Activated CD8-positive, alpha-beta T cell treated with anti-CD3 and anti-CD28 coated beads, Interleukin-2, amount 10 ng/mL, durations not matched to agents 7 days and 5 days (primary cell): ENCODE measurements at regions not wholly inside any gene's neighbourhood (a gene's known extent, or its start where the extent isn't known, plus 50 kb on each side); places are given as distances from the start of the nearest gene placed in this dataset.

Source experiments
- ATAC-seq: fragments of 150-1000 bp; cut with Tn5 transposase; one replicate; pipeline ENCODE4 v1.10.0; 2021; ENCODE audit warnings: moderate library complexity
- CTCF ChIA-PET: fragments of 350-600 bp; sonication (Branson Sonifier 250); formaldehyde crosslinking; loops from one replicate; lab custom pipeline; 2021; ENCODE audit warnings: antibody characterized with exemption; lab: Charles Lee
- POLR2A ChIA-PET: fragments of 350-600 bp; sonication (Branson Sonifier 250); formaldehyde crosslinking; loops from one replicate; lab custom pipeline; 2021; ENCODE audit warnings: antibody characterized with exemption; lab: Charles Lee
- DNase-seq: peaks from one replicate; pipeline ENCODE4 v3.0.0-alpha.2; 2020
- H3K27ac Mint-ChIP-seq: one replicate; pipeline ENCODE4 v1.8.0; 2021; ENCODE audit warnings: mild to moderate bottlenecking, mixed read lengths
- H3K27me3 Mint-ChIP-seq: one replicate; pipeline ENCODE4 v1.8.0; 2021; ENCODE audit warnings: low read depth, mixed read lengths
- H3K36me3 Mint-ChIP-seq: one replicate; pipeline ENCODE4 v1.8.0; 2021; ENCODE audit warnings: low read depth, mixed read lengths
- H3K4me1 Mint-ChIP-seq: one replicate; pipeline ENCODE4 v1.8.0; 2021; ENCODE audit warnings: low read depth, mixed read lengths
- H3K4me3 Mint-ChIP-seq: one replicate; pipeline ENCODE4 v1.8.0; 2021; ENCODE audit warnings: mild to moderate bottlenecking, mixed read lengths
- H3K9me3 Mint-ChIP-seq: one replicate; pipeline ENCODE4 v1.8.0; 2022; ENCODE audit warnings: mixed read lengths; ENCODE audit not compliant: insufficient read depth

GRCh38 chr10:63711361-63711760, 190.2 kb downstream of the REEP3 start:
- POLR2A ChIA-PET, result no interaction called here
- DNase-seq (no peak), ATAC-seq (no peak)
- H3K27ac Mint-ChIP-seq, result no peak overlapping the region
- H3K4me1 Mint-ChIP-seq, result peaks cover 14% of the 10 kb centered on the region
- no peaks in the 10 kb centered on the region for H3K9me3 Mint-ChIP-seq
- CTCF ChIA-PET, result interaction anchor here (1.3 to 1.4 kb wide), 2 partner anchors 9 to 544 kb away, joined by 3 to 4 read pairs; no protein-coding TSS in a partner anchor
- no peaks in the 10 kb centered on the region for H3K27me3 Mint-ChIP-seq
- no peaks in the 10 kb centered on the region for H3K36me3 Mint-ChIP-seq
- no peak overlapping the region for H3K4me3 Mint-ChIP-seq

- Mint-ChIP-seq H3K27ac (no peak overlapping the region), H3K4me1 (peaks cover 9% of the 10 kb centered on the region), H3K36me3 (no peaks in the 10 kb centered on the region), H3K4me3 (no peak overlapping the region), H3K9me3 (no peaks in the 10 kb centered on the region), H3K27me3 (no peaks in the 10 kb centered on the region)
- CTCF ChIA-PET, result interaction anchor here (1.4 kb wide), 1 partner anchor 544 kb away, joined by 3 read pairs; no protein-coding TSS in a partner anchor
- DNase-seq (no peak), ATAC-seq (no peak)
- POLR2A ChIA-PET, result no interaction called here
Observed at GRCh38 chr10:63711867-63712716, 190.9 kb downstream of the REEP3 start.

DNA sequence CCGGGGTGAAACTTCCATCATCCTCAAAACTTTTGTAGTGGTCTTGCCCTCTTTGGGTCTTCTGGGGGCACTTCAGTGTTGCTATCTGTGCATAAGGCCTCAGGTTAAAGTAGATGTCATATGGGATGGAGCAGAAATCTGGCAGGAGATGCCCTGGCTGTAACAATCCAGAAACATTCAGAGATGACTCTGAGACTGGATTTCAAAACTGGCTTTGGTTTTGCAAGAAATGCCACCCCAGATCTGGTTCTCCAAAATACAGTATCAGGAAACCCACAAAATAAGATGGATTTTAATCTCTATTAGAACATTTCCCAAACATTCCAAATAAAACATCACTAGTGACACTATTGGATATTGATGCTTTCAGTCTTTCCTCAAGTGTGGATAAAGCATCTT, 191.5 kb downstream of the REEP3 start:
- ChIA-PET POLR2A (no interaction called here), CTCF (interaction anchor here (1.0 to 1.4 kb wide), 2 partner anchors 9 to 545 kb away, joined by 3 to 4 read pairs; no protein-coding TSS in a partner anchor)
- no peak for DNase-seq
- Mint-ChIP-seq H3K36me3 (no peaks in the 10 kb centered on the region), H3K4me3 (no peak overlapping the region), H3K4me1 (peaks cover 4% of the 10 kb centered on the region), H3K27me3 (no peaks in the 10 kb centered on the region), H3K9me3 (no peaks in the 10 kb centered on the region), H3K27ac (no peak overlapping the region)
- ATAC-seq, result no peak

GRCh38 chr10:63713191-63714144, 192.3 kb downstream of the REEP3 start:
- DNase-seq, result no peak
- H3K4me1 Mint-ChIP-seq, result peaks cover 4% of the 10 kb centered on the region
- no peaks in the 10 kb centered on the region for H3K36me3 Mint-ChIP-seq
- H3K9me3 Mint-ChIP-seq, result no peaks in the 10 kb centered on the region
- POLR2A ChIA-PET, result no interaction called here
- no peaks in the 10 kb centered on the region for H3K27me3 Mint-ChIP-seq
- no peak overlapping the region for H3K27ac Mint-ChIP-seq
- H3K4me3 Mint-ChIP-seq, result no peak overlapping the region
- ATAC-seq, result no peak
- CTCF ChIA-PET, result interaction anchor here (1.0 to 1.3 kb wide), 2 partner anchors 8 to 547 kb away, joined by 3 to 4 read pairs; no protein-coding TSS in a partner anchor

GRCh38 chr10:63716016-63716580, 194.9 kb downstream of the REEP3 start:
- Mint-ChIP-seq H3K4me1 (peaks cover 15% of the 10 kb centered on the region), H3K9me3 (no peaks in the 10 kb centered on the region), H3K27me3 (no peaks in the 10 kb centered on the region), H3K4me3 (no peak overlapping the region), H3K27ac (no peak overlapping the region), H3K36me3 (no peaks in the 10 kb centered on the region)
- ATAC-seq (no peak), DNase-seq (no peak)
- ChIA-PET CTCF (interaction anchor here (1.1 to 8.2 kb wide), 8 partner anchors 9 to 559 kb away, joined by 3 to 234 read pairs (median 6); partner anchors contain the start of gene JMJD1C), POLR2A (no interaction called here)

DNA sequence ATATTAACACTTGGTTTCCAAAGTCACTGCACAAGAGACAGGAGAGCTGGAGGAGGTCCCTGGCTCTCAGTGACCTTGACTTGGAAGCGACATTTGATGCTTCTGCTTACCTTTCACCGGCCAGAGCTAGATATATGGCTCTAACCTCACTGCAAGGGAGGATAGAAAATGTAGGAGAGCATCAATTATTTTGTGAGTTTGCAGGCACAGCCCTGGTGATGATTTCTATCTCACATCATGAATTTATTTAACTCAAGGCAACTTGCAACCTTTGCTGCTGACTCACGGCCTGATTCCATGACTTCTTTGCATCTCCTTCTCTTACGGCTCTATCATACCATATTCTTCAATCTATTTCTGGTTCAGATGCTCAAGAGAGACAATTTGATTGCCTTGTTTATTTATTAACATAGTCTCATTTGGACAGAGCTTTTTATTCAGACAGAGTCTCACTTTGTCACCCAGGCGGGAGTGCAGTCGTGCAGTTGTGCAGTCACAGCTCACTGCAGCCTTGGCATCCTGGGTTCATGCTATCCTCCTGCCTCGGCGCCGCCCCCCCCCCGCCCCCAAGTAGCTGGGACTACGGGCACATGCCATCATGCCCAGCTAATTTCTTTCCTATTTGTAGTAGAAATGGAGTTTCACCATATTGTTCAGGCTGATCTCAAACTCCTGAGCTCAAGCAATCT, 196.0 kb downstream of the REEP3 start:
- Mint-ChIP-seq H3K4me1 (peaks cover 16% of the 10 kb centered on the region), H3K36me3 (no peaks in the 10 kb centered on the region), H3K9me3 (no peaks in the 10 kb centered on the region), H3K4me3 (no peak overlapping the region), H3K27ac (no peak overlapping the region), H3K27me3 (no peaks in the 10 kb centered on the region)
- ATAC-seq (no peak), DNase-seq (no peak)
- POLR2A ChIA-PET, result no interaction called here
- CTCF ChIA-PET, result interaction anchor here (0.8 to 8.2 kb wide), 11 partner anchors 10 to 899 kb away, joined by 3 to 234 read pairs (median 4); partner anchors contain the start of gene JMJD1C

GRCh38 chr10:63718006-63718405, 196.8 kb downstream of the REEP3 start:
- ATAC-seq (no peak), DNase-seq (no peak)
- Mint-ChIP-seq H3K9me3 (no peaks in the 10 kb centered on the region), H3K4me1 (peaks cover 16% of the 10 kb centered on the region), H3K4me3 (no peak overlapping the region), H3K36me3 (no peaks in the 10 kb centered on the region), H3K27ac (no peak overlapping the region), H3K27me3 (no peaks in the 10 kb centered on the region)
- POLR2A ChIA-PET, result interaction anchor here (1.1 to 1.2 kb wide), 2 partner anchors 89 to 551 kb away, joined by 3 read pairs; no protein-coding TSS in a partner anchor
- CTCF ChIA-PET, result interaction anchor here (1.0 to 8.2 kb wide), 10 partner anchors 10 to 560 kb away, joined by 3 to 234 read pairs (median 12); no protein-coding TSS in a partner anchor

- ATAC-seq, result no peak
- H3K9me3 Mint-ChIP-seq, result no peaks in the 10 kb centered on the region
- no peak overlapping the region for H3K27ac Mint-ChIP-seq
- DNase-seq, result no peak
- H3K27me3 Mint-ChIP-seq, result no peaks in the 10 kb centered on the region
- ChIA-PET POLR2A (interaction anchor here (1.1 to 1.2 kb wide), 2 partner anchors 90 to 551 kb away, joined by 3 read pairs; no protein-coding TSS in a partner anchor), CTCF (interaction anchor here (1.0 to 8.2 kb wide), 10 partner anchors 11 to 561 kb away, joined by 3 to 234 read pairs (median 12); no protein-coding TSS in a partner anchor)
- no peak overlapping the region for H3K4me3 Mint-ChIP-seq
- no peaks in the 10 kb centered on the region for H3K36me3 Mint-ChIP-seq
- peaks cover 16% of the 10 kb centered on the region for H3K4me1 Mint-ChIP-seq
Observed at GRCh38 chr10:63718421-63718820, 197.2 kb downstream of the REEP3 start.

GRCh38 chr10:63719226-63719856, 198.1 kb downstream of the REEP3 start:
- Mint-ChIP-seq H3K9me3 (no peaks in the 10 kb centered on the region), H3K4me1 (peaks cover 16% of the 10 kb centered on the region), H3K27me3 (no peaks in the 10 kb centered on the region), H3K4me3 (no peak overlapping the region), H3K36me3 (no peaks in the 10 kb centered on the region), H3K27ac (no peak overlapping the region)
- CTCF ChIA-PET, result interaction anchor here (0.8 to 8.2 kb wide), 47 partner anchors 9 to 1282 kb away, joined by 3 to 234 read pairs (median 5); partner anchors contain the start of genes EGR2 and REEP3
- no peak for DNase-seq
- POLR2A ChIA-PET, result interaction anchor here (1.2 to 2.0 kb wide), 4 partner anchors 89 to 552 kb away, joined by 3 to 5 read pairs (median 4); no protein-coding TSS in a partner anchor
- ATAC-seq, result no peak

DNA sequence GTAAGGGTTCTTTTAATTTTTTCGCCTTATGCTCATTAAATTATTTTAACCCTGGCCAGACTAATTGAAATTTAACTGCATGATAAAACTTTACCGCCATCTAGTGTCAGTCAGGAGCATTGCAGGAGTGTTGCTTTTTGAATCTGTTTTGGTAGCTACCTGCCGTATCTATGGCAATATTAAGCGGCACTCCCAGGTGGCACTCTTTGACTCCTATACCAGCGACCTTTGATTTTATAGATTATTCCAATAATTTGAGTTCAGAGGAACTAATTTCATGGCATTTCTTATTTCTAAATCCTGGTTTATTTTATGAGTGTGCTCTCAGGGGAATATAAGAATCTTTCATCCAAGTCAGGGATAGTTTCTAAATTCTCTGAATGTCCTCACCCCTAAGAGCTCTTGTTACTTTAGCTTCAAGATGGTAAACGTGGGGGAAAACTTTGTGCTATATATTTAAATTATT, 198.9 kb downstream of the REEP3 start:
- ATAC-seq, result peak; percentile 62
- Mint-ChIP-seq H3K36me3 (no peaks in the 10 kb centered on the region), H3K4me3 (peak overlapping the region; percentile 12), H3K9me3 (no peaks in the 10 kb centered on the region), H3K4me1 (peaks cover 16% of the 10 kb centered on the region), H3K27me3 (peaks cover 3% of the 10 kb centered on the region), H3K27ac (no peak overlapping the region)
- POLR2A ChIA-PET, result interaction anchor here (1.2 to 2.0 kb wide), 4 partner anchors 90 to 587 kb away, joined by 3 to 8 read pairs (median 5); partner anchors contain the start of gene NRBF2
- peak; percentile 65 for DNase-seq
- CTCF ChIA-PET, result interaction anchor here (0.6 to 8.2 kb wide), 71 partner anchors 10 to 1282 kb away, joined by 3 to 234 read pairs (median 4); partner anchors contain the start of genes EGR2 and REEP3
